ENCODE measurements at regions not wholly inside any gene's neighbourhood (a gene's known extent, or its start where the extent isn't known, plus 50 kb on each side); places are given as distances from the start of the nearest gene placed in this dataset.

GRCh38 chr3:22665528-22665927 lies 537.6 kb upstream of the UBE2E2 start:
- Histone ChIP-seq H4K20me1 (replicated peaks in 1 of 2; ENCODE audit: control insufficient read depth in 1 of 2, insufficient read depth in 2 of 2, low read length in 2 of 2) (no peaks in the 10 kb centered on the region), H4K8ac (ENCODE audit: extremely low read depth, insufficient read depth, low read length) (no peak overlapping the region), H4K5ac (ENCODE audit: insufficient read length, low read depth, low read length) (no peak overlapping the region)

More at GRCh38 chr3:22665528-22665927, 537.6 kb upstream of the UBE2E2 start:
- no peak overlapping the region for H2BK15ac ChIP-seq (ENCODE audit: low read length)
- H3K4me2 ChIP-seq (ENCODE audit: insufficient read depth in 1 of 2, low read depth in 2 of 2, low read length in 2 of 2), result no peak overlapping the region
- H3K9me3 ChIP-seq (ENCODE audit: insufficient read depth in 2 of 2, low read depth in 1 of 2, low read length in 1 of 2), result no peaks in the 10 kb centered on the region
- no peak overlapping the region for H3K9ac ChIP-seq (replicated peaks in 1 of 4; ENCODE audit: extremely low read depth in 1 of 4, low read depth in 3 of 4, low read length in 3 of 4)
- WGBS, 2 experiments (ENCODE audit: extremely low coverage in 1 of 2, insufficient coverage in 1 of 2, insufficient read length in 1 of 2, insufficient replicate concordance in 2 of 2, low coverage in 1 of 2, low lambda C conversion rate in 2 of 2, missing lambda C conversion rate in 1 of 2), result 86% methylated on average over 2 of the region's 2 CpGs; no CpG with 5 or more reads in 1 of the 2 experiments
- H3K79me2 ChIP-seq (ENCODE audit: control insufficient read depth in 1 of 2, insufficient read depth in 2 of 2, low read length in 2 of 2), result no peaks in the 10 kb centered on the region
- no peaks in the 10 kb centered on the region for H3K27me3 ChIP-seq (replicated peaks in 1 of 4; ENCODE audit: control insufficient read depth in 3 of 4, extremely low read depth in 1 of 4, insufficient read depth in 3 of 4, low read length in 3 of 4)
- no peak overlapping the region for H2AK5ac ChIP-seq (ENCODE audit: low read depth, low read length)
- H3K56ac ChIP-seq (replicated peaks; ENCODE audit: insufficient read length, low read depth, low read length), result no peak overlapping the region
- H3K14ac ChIP-seq (ENCODE audit: insufficient read length), result no peak overlapping the region
- POLR2A ChIA-PET (ENCODE audit: partially characterized antibody), result no interaction called here
- no peak overlapping the region for H2BK120ac ChIP-seq (replicated peaks; ENCODE audit: low read depth, low read length)
- no peak overlapping the region for H4K91ac ChIP-seq (replicated peaks; ENCODE audit: insufficient read length, low read length)
- H2BK12ac ChIP-seq (ENCODE audit: low read depth, low read length), result no peak overlapping the region
- no peaks in the 10 kb centered on the region for H3K36me3 ChIP-seq (ENCODE audit: control insufficient read depth in 2 of 4, insufficient read depth in 4 of 4, low read length in 3 of 4)
- no peak overlapping the region for H3K4me3 ChIP-seq (ENCODE audit: extremely low read depth in 1 of 4, insufficient read depth in 2 of 4, low read depth in 3 of 4, low read length in 4 of 4)
- no peak overlapping the region for H2AFZ ChIP-seq (ENCODE audit: low read length)
- no peak overlapping the region for H2BK20ac ChIP-seq (ENCODE audit: low read length)
- H3K23ac ChIP-seq (ENCODE audit: insufficient read length), result no peak overlapping the region
- no peak overlapping the region for H3K4ac ChIP-seq (replicated peaks; ENCODE audit: insufficient read length, low read depth, low read length)
- DNase-seq (ENCODE audit: low read depth in 1 of 2, low spot score in 2 of 2) (no peak), FAIRE-seq (no peak)
- TF ChIP-seq RAD21 (IDR thresholded peaks at IDR 0.05 in 1 of 2, conservative IDR thresholded peaks at IDR 0.05 in 1 of 2; ENCODE audit: low read depth in 2 of 2, low read length in 2 of 2), result no peak
- no peak for TF ChIP-seq GTF2F1 (IDR thresholded peaks at IDR 0.05; ENCODE audit: borderline replicate concordance, low read depth, low read length)
- no peak for TF ChIP-seq JUND (IDR thresholded peaks at IDR 0.05; ENCODE audit: low read length)
- H3K18ac ChIP-seq (ENCODE audit: extremely low read depth, low read length), result no peak overlapping the region
- H2BK5ac ChIP-seq (ENCODE audit: low read depth, low read length), result no peak overlapping the region
- CTCF ChIA-PET (ENCODE audit: partially characterized antibody), result interaction anchor here (0.9 kb wide), 1 partner anchor 150 kb away, joined by 3 read pairs; no protein-coding TSS in a partner anchor
- H3K23me2 ChIP-seq (ENCODE audit: low read depth, low read length), result no peaks in the 10 kb centered on the region
- H3K27ac ChIP-seq (ENCODE audit: low read depth, low read length), result no peak overlapping the region
- no peaks in the 10 kb centered on the region for H3K4me1 ChIP-seq (replicated peaks in 1 of 4; ENCODE audit: control insufficient read depth in 3 of 4, insufficient read depth in 4 of 4, low read length in 3 of 4)
- H3K79me1 ChIP-seq (ENCODE audit: low read depth, low read length), result no peaks in the 10 kb centered on the region

Data from H1 (cell line).